WTC11 (cell line): ENCODE measurements at regions not wholly inside any gene's neighbourhood (a gene's known extent, or its start where the extent isn't known, plus 50 kb on each side); places are given as distances from the start of the nearest gene placed in this dataset.

Experiments used
- NR1H2 ChIP-seq: sonication (generic); formaldehyde crosslinking; IDR thresholded peaks from 2 replicates; pipeline ENCODE4 v1.9.0; 2021; ENCODE audit warnings: mild to moderate bottlenecking, moderate library complexity, missing genetic modification reagents
- TF ChIP-seq, protein P1 (sequence below): fragments of 200-600 bp; IDR thresholded peaks from 2 replicates; pipeline ENCODE4 v1.8.0; 2022; ENCODE audit warnings: antibody characterized with exemption

DNA sequence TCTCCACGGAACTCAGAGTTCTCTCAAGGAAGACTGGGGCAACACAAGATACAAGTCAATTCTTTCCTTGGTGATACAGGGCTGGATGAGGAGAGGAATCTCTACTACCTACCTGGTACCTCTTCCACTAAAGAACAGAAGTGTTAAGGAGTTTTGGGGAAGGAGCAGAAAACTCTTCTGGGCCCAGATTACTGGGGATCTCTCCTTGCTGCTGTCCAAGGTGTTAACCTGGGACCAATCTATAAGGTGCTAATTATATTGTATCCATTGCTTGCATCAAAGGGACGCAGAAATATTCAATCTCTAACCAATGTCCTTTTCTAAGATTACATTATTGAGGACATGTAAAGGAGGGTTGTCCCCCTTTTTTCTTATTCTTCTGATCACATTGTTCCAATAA, 1102.5 kb downstream of the AMY1C start:
- TF ChIP-seq, protein P1, sequence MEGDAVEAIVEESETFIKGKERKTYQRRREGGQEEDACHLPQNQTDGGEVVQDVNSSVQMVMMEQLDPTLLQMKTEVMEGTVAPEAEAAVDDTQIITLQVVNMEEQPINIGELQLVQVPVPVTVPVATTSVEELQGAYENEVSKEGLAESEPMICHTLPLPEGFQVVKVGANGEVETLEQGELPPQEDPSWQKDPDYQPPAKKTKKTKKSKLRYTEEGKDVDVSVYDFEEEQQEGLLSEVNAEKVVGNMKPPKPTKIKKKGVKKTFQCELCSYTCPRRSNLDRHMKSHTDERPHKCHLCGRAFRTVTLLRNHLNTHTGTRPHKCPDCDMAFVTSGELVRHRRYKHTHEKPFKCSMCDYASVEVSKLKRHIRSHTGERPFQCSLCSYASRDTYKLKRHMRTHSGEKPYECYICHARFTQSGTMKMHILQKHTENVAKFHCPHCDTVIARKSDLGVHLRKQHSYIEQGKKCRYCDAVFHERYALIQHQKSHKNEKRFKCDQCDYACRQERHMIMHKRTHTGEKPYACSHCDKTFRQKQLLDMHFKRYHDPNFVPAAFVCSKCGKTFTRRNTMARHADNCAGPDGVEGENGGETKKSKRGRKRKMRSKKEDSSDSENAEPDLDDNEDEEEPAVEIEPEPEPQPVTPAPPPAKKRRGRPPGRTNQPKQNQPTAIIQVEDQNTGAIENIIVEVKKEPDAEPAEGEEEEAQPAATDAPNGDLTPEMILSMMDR = no peak
- TF ChIP-seq NR1H2 (CRISPR knock-in tag) = no peak
